HG03378 (cell line): ENCODE measurements at regions not wholly inside any gene's neighbourhood (a gene's known extent, or its start where the extent isn't known, plus 50 kb on each side); places are given as distances from the start of the nearest gene placed in this dataset.
"Not testable (repeated sequence)": the region's sequence is repeated elsewhere in the genome, so short reads cannot be mapped to it uniquely, and the experiment has no call there.

ENCODE experiments used
- ATAC-seq: cut with Tn5 transposase; IDR thresholded peaks from one replicate; pipeline ENCODE4 v1.9.1; 2021; ENCODE audit warnings: mild to moderate bottlenecking, moderate library complexity; ENCODE audit not compliant: unreplicated experiment

DNA sequence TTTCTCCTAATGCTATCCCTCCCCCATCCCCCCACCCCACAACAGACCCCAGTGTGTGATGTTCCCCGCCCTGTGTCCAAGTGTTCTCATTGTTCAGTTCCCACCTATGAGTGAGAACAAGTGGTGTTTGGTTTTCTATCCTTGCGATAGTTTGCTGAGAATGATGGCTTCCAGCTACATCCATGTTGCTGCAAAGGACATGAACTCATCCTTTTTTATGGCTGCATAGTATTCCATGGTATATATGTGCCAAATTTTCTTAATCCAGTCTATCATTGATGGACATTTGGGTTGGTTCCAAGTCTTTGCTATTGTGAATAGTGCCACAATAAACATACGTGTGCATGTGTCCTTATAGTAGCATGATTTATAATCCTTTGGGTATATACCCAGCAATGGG is 83.6 kb upstream of the CALCR start:
- not testable (repeated sequence) for ATAC-seq

DNA sequence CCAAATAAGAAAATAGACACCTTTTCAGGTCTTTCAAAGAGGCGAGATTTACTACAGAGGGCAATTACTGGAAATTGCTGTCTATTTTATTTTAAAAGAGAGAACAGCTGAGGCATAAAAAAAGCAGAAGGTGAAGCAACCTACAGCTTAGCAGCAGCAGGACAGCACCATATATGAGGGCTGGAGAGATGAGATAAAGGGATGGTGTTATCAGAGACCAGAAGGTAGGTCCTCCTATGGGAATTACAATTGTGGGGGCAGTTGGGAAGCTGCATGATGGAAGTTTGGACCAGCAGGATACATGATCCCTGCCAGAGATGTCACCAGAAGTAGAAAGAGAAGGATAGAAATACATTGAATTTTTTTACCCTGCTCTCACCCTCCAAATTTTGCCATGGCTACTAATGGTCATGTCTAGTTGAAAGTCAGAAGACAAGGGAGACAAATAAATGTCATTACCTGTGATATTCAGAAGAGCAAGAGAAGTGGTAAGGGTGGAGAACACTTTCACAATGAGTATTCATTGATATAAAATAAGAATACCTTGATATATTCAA is 77.2 kb upstream of the CALCR start:
- ATAC-seq = no peak

DNA sequence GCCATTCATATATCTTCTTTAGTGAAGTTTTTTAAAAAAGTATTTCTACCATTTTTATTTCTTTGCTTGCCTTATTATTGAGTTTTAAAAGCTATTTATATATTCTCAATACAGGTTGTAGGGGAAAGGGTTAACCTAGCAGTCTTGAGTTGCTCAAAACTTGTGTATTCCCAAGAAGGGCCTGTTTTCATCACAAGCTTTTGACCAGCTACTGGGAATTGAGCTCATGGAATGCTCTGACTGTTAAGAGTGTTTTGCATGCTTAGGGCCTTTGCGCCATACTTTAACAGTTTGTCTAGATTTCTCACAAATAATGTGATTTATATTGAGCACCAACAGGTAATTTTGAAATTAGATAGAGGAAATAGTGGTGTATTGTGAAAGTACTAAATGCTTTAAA is 72.0 kb upstream of the CALCR start:
- no peak for ATAC-seq

DNA sequence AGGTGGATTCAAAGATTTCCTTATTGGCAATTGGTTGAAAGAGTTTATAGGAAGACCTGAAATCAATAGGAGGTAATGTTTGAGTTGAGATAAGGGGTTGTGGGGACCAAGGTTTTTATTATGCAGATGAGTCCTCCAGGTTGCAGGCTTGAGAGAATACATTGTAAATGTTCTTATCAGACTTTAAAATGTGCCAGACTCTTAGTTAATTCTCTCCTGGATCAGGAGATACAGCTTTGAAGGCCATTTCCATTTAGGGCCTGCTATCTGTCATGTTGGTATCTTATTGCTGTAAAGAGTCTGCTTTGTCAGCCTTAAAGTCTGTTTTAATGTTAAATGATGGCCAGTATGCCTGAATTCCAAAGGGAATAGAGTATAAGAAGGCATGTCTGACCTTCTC is 61.8 kb upstream of the CALCR start:
- no peak for ATAC-seq

DNA sequence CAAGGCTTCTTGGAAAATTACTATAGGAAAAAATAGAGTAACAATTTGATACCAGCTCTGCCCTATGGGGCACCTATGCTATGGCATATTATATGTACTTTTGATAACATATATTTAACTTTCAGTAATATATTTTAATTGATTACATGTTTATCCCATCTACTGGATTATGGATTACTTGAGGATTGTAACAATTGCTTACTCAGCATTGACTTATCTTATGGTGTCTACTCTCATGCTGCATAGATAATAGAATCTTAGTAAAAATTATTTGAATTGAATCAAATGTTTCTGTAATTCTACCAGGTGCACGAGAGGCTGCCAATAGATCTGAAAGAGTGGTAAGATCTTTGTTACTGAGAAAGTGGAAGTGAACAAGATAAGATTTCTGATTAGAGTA is 57.8 kb upstream of the CALCR start:
- ATAC-seq = no peak

DNA sequence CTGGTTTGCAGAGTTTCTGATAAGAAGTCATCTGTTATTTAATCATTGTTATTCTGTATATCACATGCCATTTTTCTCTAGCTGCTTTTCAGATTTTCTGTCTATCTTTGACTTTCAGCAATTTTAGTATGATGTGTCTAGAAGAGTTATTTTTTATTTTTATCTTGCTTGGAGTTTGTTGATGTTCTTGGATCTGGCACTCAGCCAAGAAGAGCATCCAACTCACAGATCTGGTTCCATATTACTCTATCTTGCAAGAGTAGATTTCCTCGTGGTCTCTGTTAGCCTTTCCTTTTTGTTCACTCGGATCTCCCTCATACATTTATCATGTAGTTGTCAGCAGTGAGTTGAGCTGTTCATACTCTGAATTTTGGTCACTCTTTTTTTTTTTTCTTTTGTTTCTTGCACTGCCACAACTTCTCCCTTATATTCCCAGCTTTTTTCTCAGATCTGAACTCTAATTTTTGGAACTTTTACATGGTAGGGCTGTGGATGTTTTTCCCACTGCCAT is 54.8 kb upstream of the CALCR start:
- no peak for ATAC-seq

DNA sequence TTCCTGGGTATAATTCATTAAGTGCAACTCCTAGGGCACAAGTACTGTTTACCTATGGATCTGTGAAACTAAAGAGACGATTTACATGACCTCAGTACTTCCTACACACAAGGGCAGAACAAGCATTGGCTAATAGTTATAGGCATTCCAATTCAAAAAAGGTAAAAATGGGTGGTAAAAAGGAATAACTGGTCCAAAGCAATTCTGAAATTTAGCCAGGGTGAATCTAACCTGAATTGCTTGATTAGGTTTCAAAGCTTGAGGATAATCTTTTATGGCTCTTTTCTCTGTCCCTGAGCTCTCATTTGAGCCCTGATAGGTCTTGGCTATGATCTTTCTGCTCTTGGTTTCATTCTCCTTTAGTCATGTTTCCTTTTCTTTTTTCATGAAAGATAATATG is 52.3 kb upstream of the CALCR start:
- no peak for ATAC-seq
